ENCODE measurements at regions not wholly inside any gene's neighbourhood (a gene's known extent, or its start where the extent isn't known, plus 50 kb on each side); places are given as distances from the start of the nearest gene placed in this dataset.

DNA sequence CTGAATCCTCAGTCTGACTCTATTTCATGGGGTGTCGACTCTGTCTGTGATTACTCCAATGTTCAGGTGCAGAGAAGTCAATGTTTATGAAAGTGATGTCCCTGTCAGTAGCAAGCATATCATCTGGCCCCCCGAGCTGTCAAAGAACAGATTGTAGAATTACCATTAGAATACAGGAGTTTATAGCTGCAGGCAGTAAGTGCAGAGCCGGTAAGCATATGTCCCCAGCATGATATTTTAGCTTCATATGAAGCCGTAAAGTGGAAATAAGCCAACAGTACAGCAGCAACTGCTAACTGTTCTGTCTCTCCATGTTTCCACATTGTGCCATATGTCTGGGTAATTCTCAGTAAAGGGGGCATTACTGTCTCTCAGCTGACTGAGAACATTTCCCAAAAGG is 541.8 kb downstream of the SOX11 start:
- Histone ChIP-seq H3K36me3 (ENCODE audit: low read depth) (no peaks in the 10 kb centered on the region), H3K4me1 (ENCODE audit: insufficient read depth, poor library complexity, severe bottlenecking) (no peaks in the 10 kb centered on the region), H3K9me3 (ENCODE audit: severe bottlenecking) (no peaks in the 10 kb centered on the region), H3K4me3 (ENCODE audit: severe bottlenecking) (no peak overlapping the region), H3K27ac (ENCODE audit: poor library complexity, severe bottlenecking) (no peak overlapping the region), H3K27me3 (ENCODE audit: insufficient read depth, poor library complexity, severe bottlenecking) (no peaks in the 10 kb centered on the region)
- TF ChIP-seq, protein P1, sequence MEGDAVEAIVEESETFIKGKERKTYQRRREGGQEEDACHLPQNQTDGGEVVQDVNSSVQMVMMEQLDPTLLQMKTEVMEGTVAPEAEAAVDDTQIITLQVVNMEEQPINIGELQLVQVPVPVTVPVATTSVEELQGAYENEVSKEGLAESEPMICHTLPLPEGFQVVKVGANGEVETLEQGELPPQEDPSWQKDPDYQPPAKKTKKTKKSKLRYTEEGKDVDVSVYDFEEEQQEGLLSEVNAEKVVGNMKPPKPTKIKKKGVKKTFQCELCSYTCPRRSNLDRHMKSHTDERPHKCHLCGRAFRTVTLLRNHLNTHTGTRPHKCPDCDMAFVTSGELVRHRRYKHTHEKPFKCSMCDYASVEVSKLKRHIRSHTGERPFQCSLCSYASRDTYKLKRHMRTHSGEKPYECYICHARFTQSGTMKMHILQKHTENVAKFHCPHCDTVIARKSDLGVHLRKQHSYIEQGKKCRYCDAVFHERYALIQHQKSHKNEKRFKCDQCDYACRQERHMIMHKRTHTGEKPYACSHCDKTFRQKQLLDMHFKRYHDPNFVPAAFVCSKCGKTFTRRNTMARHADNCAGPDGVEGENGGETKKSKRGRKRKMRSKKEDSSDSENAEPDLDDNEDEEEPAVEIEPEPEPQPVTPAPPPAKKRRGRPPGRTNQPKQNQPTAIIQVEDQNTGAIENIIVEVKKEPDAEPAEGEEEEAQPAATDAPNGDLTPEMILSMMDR (IDR thresholded peaks at IDR 0.05; ENCODE audit: poor library complexity, severe bottlenecking): no peak
- DNase-seq (ENCODE audit: low spot score) (no peak), ATAC-seq (ENCODE audit: low read depth) (no peak)

DNA sequence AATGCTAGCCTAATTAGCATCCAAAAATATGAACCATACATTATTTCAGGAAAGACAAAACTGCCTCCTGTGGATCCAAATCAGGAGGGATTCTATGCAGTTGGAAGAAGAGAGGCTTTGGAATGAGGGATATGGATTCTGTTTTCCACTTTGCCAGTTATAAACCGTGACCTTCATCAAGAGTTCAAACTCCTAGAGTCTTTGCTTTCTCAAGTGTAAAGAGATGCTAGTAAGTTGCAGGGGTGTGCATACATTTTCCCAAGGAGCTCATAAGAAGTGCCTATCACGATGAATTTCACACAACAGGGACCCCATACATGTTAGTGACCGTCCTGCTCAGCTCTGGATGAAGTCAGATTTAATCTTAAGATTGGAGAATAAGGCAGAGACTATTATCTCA is 542.5 kb downstream of the SOX11 start:
- no peaks in the 10 kb centered on the region for H3K4me1 ChIP-seq (ENCODE audit: insufficient read depth, poor library complexity, severe bottlenecking)
- H3K27me3 ChIP-seq (ENCODE audit: insufficient read depth, poor library complexity, severe bottlenecking): no peaks in the 10 kb centered on the region
- no peaks in the 10 kb centered on the region for H3K9me3 ChIP-seq (ENCODE audit: severe bottlenecking)
- no peak for DNase-seq (ENCODE audit: low spot score)
- no peaks in the 10 kb centered on the region for H3K36me3 ChIP-seq (ENCODE audit: low read depth)
- TF ChIP-seq, protein P1 (IDR thresholded peaks at IDR 0.05; ENCODE audit: poor library complexity, severe bottlenecking): no peak
- no peak for ATAC-seq (ENCODE audit: low read depth)
- H3K27ac ChIP-seq (ENCODE audit: poor library complexity, severe bottlenecking): no peak overlapping the region
- no peak overlapping the region for H3K4me3 ChIP-seq (ENCODE audit: severe bottlenecking)

DNA sequence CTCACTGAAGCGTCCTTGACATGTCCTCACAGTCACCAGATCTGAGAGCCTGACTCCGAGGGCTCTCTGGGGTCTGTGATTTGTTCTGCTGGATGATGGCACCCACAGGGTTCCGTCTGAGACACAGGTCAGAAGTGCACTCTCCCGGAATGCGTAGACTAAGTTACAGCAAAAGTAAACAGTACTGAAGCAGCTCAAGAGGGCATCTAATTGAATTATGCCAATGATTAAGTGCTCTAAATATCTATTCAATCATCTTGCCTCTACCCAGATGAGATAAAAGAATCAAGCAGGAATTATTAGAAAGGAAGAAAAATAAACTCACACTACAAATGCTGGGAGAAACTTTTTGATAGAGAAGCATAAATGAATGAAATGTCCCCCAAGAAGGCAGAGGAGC is 544.1 kb downstream of the SOX11 start:
- Histone ChIP-seq H3K27ac (ENCODE audit: poor library complexity, severe bottlenecking) (no peak overlapping the region), H3K4me1 (ENCODE audit: insufficient read depth, poor library complexity, severe bottlenecking) (no peaks in the 10 kb centered on the region), H3K36me3 (ENCODE audit: low read depth) (no peaks in the 10 kb centered on the region), H3K4me3 (ENCODE audit: severe bottlenecking) (no peak overlapping the region), H3K27me3 (ENCODE audit: insufficient read depth, poor library complexity, severe bottlenecking) (no peaks in the 10 kb centered on the region), H3K9me3 (ENCODE audit: severe bottlenecking) (no peaks in the 10 kb centered on the region)
- no peak for ATAC-seq (ENCODE audit: low read depth)
- DNase-seq (ENCODE audit: low spot score): no peak
- TF ChIP-seq, protein P1 (IDR thresholded peaks at IDR 0.05; ENCODE audit: poor library complexity, severe bottlenecking): no peak

DNA sequence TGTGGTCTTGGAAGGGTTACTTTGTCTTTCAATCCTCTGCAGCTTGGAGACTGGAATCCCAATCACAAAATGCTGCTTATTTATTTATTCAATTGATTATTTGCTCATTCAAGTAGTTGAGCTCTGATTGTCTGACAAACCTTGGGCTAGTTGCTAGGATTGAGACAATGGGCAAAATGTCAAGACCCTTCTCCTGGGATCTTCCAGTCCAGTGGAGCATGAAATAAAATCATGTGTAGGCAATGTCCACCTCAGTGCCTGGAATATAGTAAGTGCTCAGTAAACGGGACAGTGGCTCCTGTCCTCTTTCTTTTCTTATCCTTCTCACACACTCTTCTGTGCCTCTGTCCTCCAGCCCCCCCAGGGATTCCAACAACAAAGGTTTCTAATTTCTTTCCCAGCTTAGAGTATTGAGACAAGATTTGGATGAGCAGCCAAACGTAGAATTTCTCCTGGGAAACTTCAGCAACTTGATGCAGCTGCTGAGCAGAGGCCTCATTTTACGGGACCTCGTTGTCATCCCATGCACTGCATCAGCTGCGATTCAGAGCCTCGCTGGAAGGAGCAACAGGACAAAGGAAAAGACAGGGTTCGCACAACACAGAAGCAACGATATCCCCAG is 545.0 kb downstream of the SOX11 start:
- no peak overlapping the region for H3K4me3 ChIP-seq (ENCODE audit: severe bottlenecking)
- ATAC-seq (ENCODE audit: low read depth) (no peak), DNase-seq (ENCODE audit: low spot score) (no peak)
- TF ChIP-seq, protein P1 (IDR thresholded peaks at IDR 0.05; ENCODE audit: poor library complexity, severe bottlenecking): no peak
- no peaks in the 10 kb centered on the region for H3K4me1 ChIP-seq (ENCODE audit: insufficient read depth, poor library complexity, severe bottlenecking)
- no peaks in the 10 kb centered on the region for H3K9me3 ChIP-seq (ENCODE audit: severe bottlenecking)
- no peak overlapping the region for H3K27ac ChIP-seq (ENCODE audit: poor library complexity, severe bottlenecking)
- H3K36me3 ChIP-seq (ENCODE audit: low read depth): no peaks in the 10 kb centered on the region
- no peaks in the 10 kb centered on the region for H3K27me3 ChIP-seq (ENCODE audit: insufficient read depth, poor library complexity, severe bottlenecking)

DNA sequence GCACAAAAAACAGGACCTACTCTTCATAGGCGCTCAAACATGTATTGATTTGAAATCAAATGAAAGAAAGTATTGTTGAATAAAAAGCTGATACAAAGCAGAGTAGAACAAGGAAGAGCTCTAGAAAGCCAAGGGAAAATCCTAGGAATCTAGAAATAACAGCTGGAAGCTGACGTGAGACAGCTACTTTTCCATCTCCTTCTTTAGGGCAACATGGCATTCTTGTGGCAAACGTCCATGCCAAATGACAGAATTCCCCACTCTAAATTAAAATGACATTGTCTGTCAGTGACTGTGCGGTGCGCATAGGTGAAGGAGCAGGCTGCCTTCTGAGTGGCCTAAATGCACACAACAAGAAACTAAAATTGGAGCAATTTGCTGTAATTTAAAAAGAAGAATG is 557.4 kb downstream of the SOX11 start:
- Histone ChIP-seq H3K9me3 (ENCODE audit: severe bottlenecking) (no peaks in the 10 kb centered on the region), H3K36me3 (ENCODE audit: low read depth) (no peaks in the 10 kb centered on the region), H3K4me1 (ENCODE audit: insufficient read depth, poor library complexity, severe bottlenecking) (no peaks in the 10 kb centered on the region), H3K4me3 (ENCODE audit: severe bottlenecking) (no peak overlapping the region), H3K27me3 (ENCODE audit: insufficient read depth, poor library complexity, severe bottlenecking) (no peaks in the 10 kb centered on the region), H3K27ac (ENCODE audit: poor library complexity, severe bottlenecking) (no peak overlapping the region)
- DNase-seq (ENCODE audit: low spot score): no peak
- TF ChIP-seq, protein P1 (IDR thresholded peaks at IDR 0.05; ENCODE audit: poor library complexity, severe bottlenecking): no peak
- ATAC-seq (ENCODE audit: low read depth): no peak

Measured in RWPE2 (cell line).